NT2/D1 (cell line): ENCODE measurements at regions not wholly inside any gene's neighbourhood (a gene's known extent, or its start where the extent isn't known, plus 50 kb on each side); places are given as distances from the start of the nearest gene placed in this dataset.

Experiments used
- DNase-seq: peaks from one replicate; pipeline ENCODE4 v3.0.0-alpha.2; 2011; ENCODE audit warnings: low read depth, low spot score
- H3K27me3 ChIP-seq: 2 replicates; pipeline ENCODE4 v1.6.0; 2011; ENCODE audit warnings: mild to moderate bottlenecking; ENCODE audit not compliant: insufficient read length, insufficient read depth
- H3K36me3 ChIP-seq: 2 replicates; pipeline ENCODE4 v1.6.1; 2011; ENCODE audit warnings: mild to moderate bottlenecking, low read length, mixed read lengths; ENCODE audit not compliant: insufficient read depth, insufficient read length
- H3K4me1 ChIP-seq: 2 replicates; pipeline ENCODE4 v1.5.1; 2011; ENCODE audit not compliant: insufficient read depth, insufficient read length
- H3K4me3 ChIP-seq: 2 replicates; pipeline ENCODE4 v1.5.1; 2011; ENCODE audit warnings: low read depth; ENCODE audit not compliant: insufficient read length
- H3K9ac ChIP-seq: 2 replicates; pipeline ENCODE4 v1.6.0; 2011; ENCODE audit warnings: low read depth; ENCODE audit not compliant: insufficient read length
- H3K9me3 ChIP-seq: 2 replicates; pipeline ENCODE4 v1.5.1; 2011; ENCODE audit warnings: mild to moderate bottlenecking, low read length; ENCODE audit not compliant: insufficient read depth
- SUZ12 ChIP-seq: IDR thresholded peaks from 2 replicates; pipeline ENCODE4 v1.6.1; 2011; ENCODE audit not compliant: insufficient read length, insufficient read depth; ENCODE audit errors: extremely low read depth
- YY1 ChIP-seq: IDR thresholded peaks from 2 replicates; pipeline ENCODE4 v1.6.1; 2011; ENCODE audit not compliant: insufficient read length, insufficient read depth
- ZNF274 ChIP-seq: IDR thresholded peaks from 2 replicates; pipeline ENCODE4 v1.6.1; 2011; ENCODE audit warnings: mild to moderate bottlenecking, low read depth, low read length

DNA sequence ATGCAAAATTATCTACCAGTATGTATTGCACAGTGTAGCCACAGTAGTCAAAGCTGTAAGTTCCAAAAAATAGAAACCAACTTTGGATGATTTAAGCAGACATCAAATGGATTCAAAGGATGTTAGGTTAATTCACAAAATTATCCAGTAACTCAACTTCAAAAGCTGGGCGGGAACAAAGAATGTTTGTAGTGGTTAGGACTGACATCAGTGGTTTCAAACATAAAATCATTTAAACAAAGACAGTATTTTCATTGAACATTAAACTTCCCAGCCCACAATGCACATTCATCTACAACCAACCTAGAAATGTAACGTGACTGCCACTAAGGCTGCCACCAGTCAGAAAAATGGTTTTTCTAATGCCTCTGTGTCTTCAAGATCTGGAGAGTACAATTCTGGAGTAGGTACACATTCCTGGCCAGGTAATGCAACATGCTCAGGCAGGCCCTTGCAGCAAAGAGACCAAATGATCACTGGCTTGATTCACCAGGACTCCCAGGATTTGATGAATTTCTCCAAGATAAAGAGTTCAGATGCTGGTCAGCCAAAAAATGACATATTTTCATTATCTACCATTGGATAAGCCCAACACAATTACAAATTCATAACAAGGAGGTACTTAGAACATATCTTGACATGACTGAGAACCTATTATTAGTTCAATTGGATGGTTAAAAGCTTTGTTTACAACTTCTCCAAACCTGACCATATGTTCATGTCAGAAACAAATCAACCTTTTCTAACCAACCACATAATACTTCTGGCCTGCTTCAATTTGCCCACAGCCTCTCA, 189.8 kb upstream of the CNTN4 start:
- no peak overlapping the region for H3K4me3 ChIP-seq
- TF ChIP-seq SUZ12 (no peak), ZNF274 (no peak)
- H3K36me3 ChIP-seq: no peaks in the 10 kb centered on the region
- DNase-seq: no peak
- no peaks in the 10 kb centered on the region for H3K9me3 ChIP-seq
- H3K27me3 ChIP-seq: no peaks in the 10 kb centered on the region
- H3K4me1 ChIP-seq: no peaks in the 10 kb centered on the region
- H3K9ac ChIP-seq: no peak overlapping the region

DNA sequence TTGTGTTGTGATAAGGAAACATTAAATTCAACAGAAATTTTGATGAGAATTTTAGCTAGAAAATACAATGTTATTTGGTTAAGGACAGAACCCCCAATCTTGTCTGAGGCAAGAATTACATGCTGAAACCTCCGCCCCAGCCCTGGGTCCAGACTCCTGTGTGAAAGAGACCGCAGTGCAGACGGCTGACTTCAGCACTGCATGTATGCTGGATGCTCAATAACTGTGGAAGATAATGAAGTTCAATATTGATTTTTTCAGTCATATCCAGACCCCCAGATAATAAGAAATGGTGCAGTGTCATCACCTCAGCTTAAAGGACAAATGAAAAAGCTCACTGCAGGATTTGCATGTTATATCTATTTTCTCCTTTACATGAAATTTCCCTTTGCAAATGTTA, 188.3 kb upstream of the CNTN4 start:
- Histone ChIP-seq H3K4me3 (no peak overlapping the region), H3K27me3 (no peaks in the 10 kb centered on the region), H3K36me3 (no peaks in the 10 kb centered on the region), H3K9me3 (no peaks in the 10 kb centered on the region), H3K4me1 (no peaks in the 10 kb centered on the region), H3K9ac (no peak overlapping the region)
- TF ChIP-seq SUZ12: no peak
- no peak for TF ChIP-seq YY1
- TF ChIP-seq ZNF274: no peak
- no peak for DNase-seq

DNA sequence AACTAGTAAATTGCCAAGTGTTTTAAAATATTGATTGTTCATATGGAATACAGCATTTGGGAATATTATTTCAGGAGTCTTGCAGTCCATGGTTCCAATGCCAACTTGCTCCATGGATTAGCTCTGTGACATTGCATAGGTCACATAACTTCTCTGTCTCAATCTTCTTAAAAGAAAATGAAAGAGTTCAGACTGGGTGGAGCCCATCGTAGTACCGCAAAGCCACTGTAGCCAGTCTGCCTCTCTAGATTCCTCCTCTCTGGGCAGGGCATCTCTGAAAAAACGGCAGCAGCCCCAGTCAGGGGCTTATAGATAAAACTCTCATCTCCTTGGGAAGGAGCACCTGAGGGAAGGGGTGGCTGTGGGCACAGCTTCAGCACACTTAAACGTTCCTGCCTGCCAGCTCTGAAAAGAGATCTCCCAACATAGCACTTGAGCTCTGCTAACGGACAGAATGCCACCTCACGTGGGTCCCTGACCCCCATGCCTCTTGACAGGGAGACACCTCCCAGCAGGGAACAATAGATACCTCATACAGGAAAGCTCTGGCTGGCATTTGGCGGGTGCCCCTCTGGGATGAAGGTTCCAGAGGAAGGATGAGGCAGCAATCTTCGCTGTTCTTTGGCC, 168.8 kb upstream of the CNTN4 start:
- Histone ChIP-seq H3K27me3 (no peaks in the 10 kb centered on the region), H3K9ac (no peak overlapping the region), H3K4me1 (no peaks in the 10 kb centered on the region), H3K4me3 (no peak overlapping the region), H3K36me3 (no peaks in the 10 kb centered on the region), H3K9me3 (no peaks in the 10 kb centered on the region)
- no peak for DNase-seq
- TF ChIP-seq ZNF274 (no peak), YY1 (no peak)

DNA sequence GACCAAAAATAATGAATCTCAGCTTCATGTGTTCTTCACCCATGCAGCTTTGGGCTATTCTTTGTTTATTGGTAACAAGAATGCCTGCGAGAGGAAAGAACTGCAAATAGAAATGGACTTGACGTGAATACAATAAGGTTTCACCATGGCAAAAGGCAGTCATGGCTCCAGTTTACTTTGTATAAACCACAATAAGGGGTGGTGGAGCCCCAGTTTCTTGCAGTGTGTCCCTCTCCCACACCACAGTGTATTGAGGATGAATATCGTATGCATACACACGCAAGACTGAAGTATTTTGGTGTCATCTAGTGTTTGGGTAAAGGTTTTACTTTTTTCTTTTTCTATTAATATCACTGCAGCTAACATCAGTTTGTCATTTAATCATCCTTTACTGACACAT, 159.7 kb upstream of the CNTN4 start:
- Histone ChIP-seq H3K36me3 (no peaks in the 10 kb centered on the region), H3K9me3 (no peaks in the 10 kb centered on the region), H3K9ac (no peak overlapping the region), H3K4me1 (no peaks in the 10 kb centered on the region), H3K4me3 (no peak overlapping the region), H3K27me3 (no peaks in the 10 kb centered on the region)
- DNase-seq: no peak
- TF ChIP-seq ZNF274: no peak
- no peak for TF ChIP-seq YY1
- no peak for TF ChIP-seq SUZ12

DNA sequence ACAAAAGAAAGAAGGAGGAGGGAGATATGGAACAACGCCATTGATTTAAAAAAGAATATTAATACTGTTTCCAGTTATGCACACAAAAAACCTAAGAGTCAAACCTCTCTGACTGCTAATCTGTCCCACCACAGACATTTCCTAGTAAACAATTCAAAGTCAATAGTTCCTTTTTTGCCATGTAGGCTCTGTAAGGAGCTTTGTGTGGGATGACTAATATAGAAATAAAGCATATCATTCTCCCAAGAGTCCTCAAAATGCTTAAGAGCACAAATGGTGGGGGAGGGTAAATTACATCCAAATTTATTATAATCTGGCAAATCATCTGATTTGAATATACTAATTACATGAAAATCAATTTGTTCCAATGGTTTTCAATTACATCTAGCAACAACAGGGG, 155.9 kb upstream of the CNTN4 start:
- Histone ChIP-seq H3K4me3 (no peak overlapping the region), H3K9ac (no peak overlapping the region), H3K36me3 (no peaks in the 10 kb centered on the region), H3K9me3 (no peaks in the 10 kb centered on the region), H3K27me3 (no peaks in the 10 kb centered on the region), H3K4me1 (no peaks in the 10 kb centered on the region)
- TF ChIP-seq SUZ12 (no peak), ZNF274 (no peak), YY1 (no peak)
- no peak for DNase-seq

DNA sequence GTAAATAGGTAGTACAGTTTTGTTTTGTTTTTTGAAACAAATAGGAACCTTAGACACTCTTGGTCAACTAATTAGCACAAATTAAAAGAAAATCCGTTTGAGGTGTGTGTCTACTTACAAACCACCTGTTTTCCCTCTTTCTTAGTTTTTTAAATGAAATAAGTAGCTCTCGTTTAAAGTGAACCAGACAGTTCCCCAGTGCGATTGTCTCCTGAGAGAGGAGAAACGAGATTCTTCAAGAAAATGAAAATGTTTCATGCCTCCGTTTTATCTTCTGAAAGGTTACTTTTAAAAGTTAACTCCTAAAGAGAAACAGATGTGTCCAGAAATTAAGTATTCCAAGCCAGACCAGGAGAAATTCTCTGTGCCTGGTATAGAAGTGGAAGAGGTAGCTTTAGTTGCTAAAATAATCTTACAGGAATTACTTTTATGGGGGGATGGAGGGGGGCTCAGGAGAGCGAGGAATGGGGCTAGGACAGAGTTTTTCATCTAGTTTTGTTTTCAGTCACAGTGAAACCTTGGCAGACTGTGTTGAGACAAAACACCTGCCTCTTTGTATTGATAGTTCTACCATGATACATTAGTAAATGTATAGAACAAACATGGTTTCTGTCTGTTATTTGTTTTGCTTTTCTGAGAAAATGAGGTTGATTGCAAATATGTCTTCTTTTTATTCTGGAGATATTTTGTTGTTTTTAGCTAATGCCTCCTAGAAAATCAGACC, 155.1 kb upstream of the CNTN4 start:
- Histone ChIP-seq H3K27me3 (no peaks in the 10 kb centered on the region), H3K9ac (no peak overlapping the region)
- TF ChIP-seq YY1 (no peak), ZNF274 (no peak), SUZ12 (no peak)

DNA sequence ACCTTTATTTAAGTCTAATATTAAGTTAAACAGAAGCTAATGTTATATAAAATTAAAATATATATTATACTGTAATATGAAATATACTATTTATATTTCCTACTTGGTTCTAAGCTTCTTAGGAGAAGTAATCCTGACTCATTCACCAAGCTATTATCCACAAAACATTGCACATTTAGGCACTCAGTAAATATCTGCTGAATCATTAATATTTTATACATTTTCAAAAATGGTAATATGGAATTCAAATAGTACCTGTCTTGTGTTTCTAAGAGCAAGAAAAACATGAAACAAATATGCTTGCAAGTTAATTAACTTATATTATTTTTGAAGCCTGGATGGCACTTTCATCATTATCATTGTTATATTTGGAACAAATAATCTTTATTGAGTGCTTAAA, 153.0 kb upstream of the CNTN4 start:
- no peaks in the 10 kb centered on the region for H3K4me1 ChIP-seq

More for the DNA sequence above, 155.1 kb upstream of the CNTN4 start:
- Histone ChIP-seq H3K9me3 (no peaks in the 10 kb centered on the region), H3K4me3 (no peak overlapping the region), H3K4me1 (no peaks in the 10 kb centered on the region), H3K36me3 (no peaks in the 10 kb centered on the region)
- no peak for DNase-seq

More for the DNA sequence above, 153.0 kb upstream of the CNTN4 start:
- no peak for TF ChIP-seq YY1
- TF ChIP-seq SUZ12: no peak
- TF ChIP-seq ZNF274: no peak
- no peak overlapping the region for H3K4me3 ChIP-seq
- no peaks in the 10 kb centered on the region for H3K9me3 ChIP-seq
- DNase-seq: no peak
- H3K27me3 ChIP-seq: no peaks in the 10 kb centered on the region
- H3K36me3 ChIP-seq: no peaks in the 10 kb centered on the region
- H3K9ac ChIP-seq: no peak overlapping the region
